ENCODE measurements at regions not wholly inside any gene's neighbourhood (a gene's known extent, or its start where the extent isn't known, plus 50 kb on each side); places are given as distances from the start of the nearest gene placed in this dataset.

DNA sequence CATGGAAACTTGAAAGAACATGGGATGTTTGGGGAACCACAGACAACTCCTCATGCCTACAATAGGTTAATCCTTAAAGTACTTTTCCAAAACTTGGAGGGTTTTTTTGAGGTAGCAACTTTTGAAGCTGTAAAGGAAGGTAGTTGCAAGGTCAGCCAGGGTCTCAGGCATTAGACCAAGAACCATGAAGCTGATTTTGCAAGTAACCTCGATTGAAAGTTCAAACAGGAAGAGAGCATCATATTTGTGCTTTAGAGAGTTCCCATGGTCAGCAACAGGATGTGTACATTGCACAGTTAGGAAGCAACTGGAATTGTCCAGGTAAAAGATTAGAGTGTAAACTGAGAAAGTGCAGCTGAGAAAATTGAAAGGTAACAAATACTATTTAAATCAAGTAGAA is 199.8 kb upstream of the NR2F2 start:
- H2AK5ac ChIP-seq (ENCODE audit: low read depth, low read length): no peak overlapping the region
- TF ChIP-seq CHD1 (IDR thresholded peaks at IDR 0.05; ENCODE audit: low read depth, low read length) (no peak), KDM1A (IDR thresholded peaks at IDR 0.05; ENCODE audit: borderline replicate concordance, low read length) (no peak), SIRT6 (IDR thresholded peaks at IDR 0.05; ENCODE audit: low read length) (no peak), JUN (IDR thresholded peaks at IDR 0.05; ENCODE audit: low read depth, low read length) (no peak), KDM4A (IDR thresholded peaks at IDR 0.05; ENCODE audit: low read depth, low read length, severe bottlenecking) (no peak), BCL11A (IDR thresholded peaks at IDR 0.05; ENCODE audit: low read depth in 2 of 2, low read length in 2 of 2) (no peak), SIN3A (conservative IDR thresholded peaks at IDR 0.05 in 1 of 2, IDR thresholded peaks at IDR 0.05 in 1 of 2; ENCODE audit: low read depth in 1 of 2, low read length in 2 of 2) (no peak)
- TF ChIP-seq, protein P1, sequence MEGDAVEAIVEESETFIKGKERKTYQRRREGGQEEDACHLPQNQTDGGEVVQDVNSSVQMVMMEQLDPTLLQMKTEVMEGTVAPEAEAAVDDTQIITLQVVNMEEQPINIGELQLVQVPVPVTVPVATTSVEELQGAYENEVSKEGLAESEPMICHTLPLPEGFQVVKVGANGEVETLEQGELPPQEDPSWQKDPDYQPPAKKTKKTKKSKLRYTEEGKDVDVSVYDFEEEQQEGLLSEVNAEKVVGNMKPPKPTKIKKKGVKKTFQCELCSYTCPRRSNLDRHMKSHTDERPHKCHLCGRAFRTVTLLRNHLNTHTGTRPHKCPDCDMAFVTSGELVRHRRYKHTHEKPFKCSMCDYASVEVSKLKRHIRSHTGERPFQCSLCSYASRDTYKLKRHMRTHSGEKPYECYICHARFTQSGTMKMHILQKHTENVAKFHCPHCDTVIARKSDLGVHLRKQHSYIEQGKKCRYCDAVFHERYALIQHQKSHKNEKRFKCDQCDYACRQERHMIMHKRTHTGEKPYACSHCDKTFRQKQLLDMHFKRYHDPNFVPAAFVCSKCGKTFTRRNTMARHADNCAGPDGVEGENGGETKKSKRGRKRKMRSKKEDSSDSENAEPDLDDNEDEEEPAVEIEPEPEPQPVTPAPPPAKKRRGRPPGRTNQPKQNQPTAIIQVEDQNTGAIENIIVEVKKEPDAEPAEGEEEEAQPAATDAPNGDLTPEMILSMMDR (IDR thresholded peaks at IDR 0.05; ENCODE audit: control extremely low read depth in 1 of 3, insufficient read depth in 1 of 3, low read depth in 1 of 3, low read length in 3 of 3): no peak
- FAIRE-seq (no peak), DNase-seq (ENCODE audit: low read depth in 1 of 2, low spot score in 2 of 2) (no peak)
- H3K4me1 ChIP-seq (replicated peaks in 1 of 4; ENCODE audit: control insufficient read depth in 3 of 4, insufficient read depth in 4 of 4, low read length in 3 of 4): no peaks in the 10 kb centered on the region
- ChIA-PET POLR2A (ENCODE audit: partially characterized antibody) (no interaction called here), CTCF (ENCODE audit: partially characterized antibody) (interaction anchor here (0.8 kb wide), 1 partner anchor 8 kb away, joined by 3 read pairs; no protein-coding TSS in a partner anchor)
- H3K79me2 ChIP-seq (ENCODE audit: control insufficient read depth in 1 of 2, insufficient read depth in 2 of 2, low read length in 2 of 2): no peaks in the 10 kb centered on the region
- H3K4ac ChIP-seq (replicated peaks; ENCODE audit: insufficient read length, low read depth, low read length): no peak overlapping the region
- no peak overlapping the region for H3K27ac ChIP-seq (ENCODE audit: low read depth, low read length)
- H4K5ac ChIP-seq (ENCODE audit: insufficient read length, low read depth, low read length): no peak overlapping the region
- H4K91ac ChIP-seq (replicated peaks; ENCODE audit: insufficient read length, low read length): no peak overlapping the region
- H3K23me2 ChIP-seq (ENCODE audit: low read depth, low read length): no peaks in the 10 kb centered on the region
- no peak overlapping the region for H2BK12ac ChIP-seq (ENCODE audit: low read depth, low read length)
- H3K9me3 ChIP-seq (ENCODE audit: insufficient read depth in 2 of 2, low read depth in 1 of 2, low read length in 1 of 2): no peaks in the 10 kb centered on the region
- H3K23ac ChIP-seq (ENCODE audit: insufficient read length): no peak overlapping the region
- H3K56ac ChIP-seq (replicated peaks; ENCODE audit: insufficient read length, low read depth, low read length): no peak overlapping the region
- no peaks in the 10 kb centered on the region for H3K79me1 ChIP-seq (ENCODE audit: low read depth, low read length)
- no peak overlapping the region for H3K4me2 ChIP-seq (ENCODE audit: insufficient read depth in 1 of 2, low read depth in 2 of 2, low read length in 2 of 2)
- H2BK20ac ChIP-seq (ENCODE audit: low read length): no peak overlapping the region
- H2BK120ac ChIP-seq (replicated peaks; ENCODE audit: low read depth, low read length): no peak overlapping the region
- H4K8ac ChIP-seq (ENCODE audit: extremely low read depth, insufficient read depth, low read length): no peak overlapping the region
- H2BK15ac ChIP-seq (ENCODE audit: low read length): no peak overlapping the region
- no peak overlapping the region for H3K14ac ChIP-seq (ENCODE audit: insufficient read length)
- H4K20me1 ChIP-seq (replicated peaks in 1 of 2; ENCODE audit: control insufficient read depth in 1 of 2, insufficient read depth in 2 of 2, low read length in 2 of 2): no peaks in the 10 kb centered on the region
- no peaks in the 10 kb centered on the region for H3K27me3 ChIP-seq (replicated peaks in 1 of 4; ENCODE audit: control insufficient read depth in 3 of 4, extremely low read depth in 1 of 4, insufficient read depth in 3 of 4, low read length in 3 of 4)
- WGBS, 2 experiments (ENCODE audit: extremely low coverage in 1 of 2, insufficient coverage in 1 of 2, insufficient read length in 1 of 2, insufficient replicate concordance in 2 of 2, low coverage in 1 of 2, low lambda C conversion rate in 2 of 2, missing lambda C conversion rate in 1 of 2): 86% methylated on average over 1 of the region's 1 CpG; no CpG with 5 or more reads in 1 of the 2 experiments
- H3K36me3 ChIP-seq (ENCODE audit: control insufficient read depth in 2 of 4, insufficient read depth in 4 of 4, low read length in 3 of 4): no peaks in the 10 kb centered on the region
- no peak overlapping the region for H3K4me3 ChIP-seq (ENCODE audit: extremely low read depth in 1 of 4, insufficient read depth in 2 of 4, low read depth in 3 of 4, low read length in 4 of 4)
- no peak overlapping the region for H2AFZ ChIP-seq (ENCODE audit: low read length)
- no peak overlapping the region for H3K9ac ChIP-seq (replicated peaks in 1 of 4; ENCODE audit: extremely low read depth in 1 of 4, low read depth in 3 of 4, low read length in 3 of 4)
- H3K18ac ChIP-seq (ENCODE audit: extremely low read depth, low read length): no peak overlapping the region
- no peak overlapping the region for H2BK5ac ChIP-seq (ENCODE audit: low read depth, low read length)

All from H1 (cell line).